ENCODE measurements at regions not wholly inside any gene's neighbourhood (a gene's known extent, or its start where the extent isn't known, plus 50 kb on each side); places are given as distances from the start of the nearest gene placed in this dataset.

- no peak for TF ChIP-seq CTCF (IDR thresholded peaks at IDR 0.05 in 4 of 5, conservative IDR thresholded peaks at IDR 0.05 in 1 of 5)
- no peak for TF ChIP-seq POLR2A (IDR thresholded peaks at IDR 0.05)
Observed at GRCh38 chr7:42736931-42737330, 174.9 kb downstream of the C7orf25 start.

Data from gastrocnemius medialis (tissue), 4 donors.